ENCODE measurements at regions not wholly inside any gene's neighbourhood (a gene's known extent, or its start where the extent isn't known, plus 50 kb on each side); places are given as distances from the start of the nearest gene placed in this dataset.

DNA sequence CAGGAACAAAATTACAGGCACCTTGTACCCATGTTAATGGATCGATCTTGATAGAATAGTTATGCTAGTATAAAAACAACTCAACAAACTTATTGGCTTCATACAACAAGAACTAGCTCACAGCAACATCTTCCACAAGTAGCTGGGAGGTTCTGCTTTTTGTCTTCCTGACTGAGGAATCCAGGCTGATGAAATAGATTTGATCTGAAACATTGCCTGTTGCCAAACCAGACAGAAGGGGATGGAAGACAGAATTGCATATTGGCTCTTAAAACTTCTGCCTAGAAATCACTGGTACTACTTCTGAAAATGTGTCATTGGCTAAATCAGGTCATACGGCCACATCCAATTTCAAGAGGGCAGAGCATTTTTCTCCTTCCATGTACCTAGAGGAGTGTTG is 267.3 kb downstream of the RFC3 start:
- no peaks in the 10 kb centered on the region for H3K79me2 ChIP-seq (ENCODE audit: control insufficient read depth, insufficient read depth, low read length)
- peaks cover 0 to 8% (median 0%) of the 10 kb centered on the region in 3 donors for H3K9me3 ChIP-seq (ENCODE audit: control extremely low read depth in 1 of 3, control insufficient read depth in 2 of 3, insufficient read depth in 1 of 3, low read length in 2 of 3)
- H2AFZ ChIP-seq (ENCODE audit: insufficient read depth, low read depth, low read length, poor library complexity, severe bottlenecking), result no peak overlapping the region
- TF ChIP-seq CTCF (IDR thresholded peaks at IDR 0.05), result no peak
- TF ChIP-seq EZH2 (IDR thresholded peaks at IDR 0.05; ENCODE audit: borderline replicate concordance, insufficient read depth, low read depth, low read length, poor library complexity, severe bottlenecking), result no peak
- H3K27me3 ChIP-seq (replicated peaks in 1 of 4; ENCODE audit: control extremely low read depth in 1 of 4, control insufficient read depth in 3 of 4, insufficient read depth in 4 of 4, low read length in 3 of 4), result no peaks in the 10 kb centered on the region
- ChIA-PET POLR2A (no interaction called here), CTCF (no interaction called here)
- no peak for ATAC-seq (ENCODE audit: low read depth)
- Mint-ChIP-seq H3K27me3 (no peaks in the 10 kb centered on the region), H3K27ac (no peak overlapping the region), H3K9me3 (ENCODE audit: insufficient read depth) (no peaks in the 10 kb centered on the region), H3K4me3 (no peak overlapping the region), H3K4me1 (no peaks in the 10 kb centered on the region)
- WGBS (ENCODE audit: insufficient coverage), result 100% methylated on average over 1 of the region's 2 CpGs
- intact Hi-C loops (cut with micrococcal nuclease), result no loop called here
- no peak overlapping the region for H3K9ac ChIP-seq (ENCODE audit: low read length)
- H3K27ac ChIP-seq (ENCODE audit: low read length in 2 of 2), result no peak overlapping the region
- no peaks in the 10 kb centered on the region for H3K36me3 ChIP-seq (replicated peaks in 1 of 2; ENCODE audit: control extremely low read depth in 1 of 2, control insufficient read depth in 1 of 2, extremely low read depth in 1 of 2, insufficient read depth in 2 of 2, low read length in 1 of 2)
- no peaks in the 10 kb centered on the region for H3K4me1 ChIP-seq (ENCODE audit: control insufficient read depth in 2 of 2, insufficient read depth in 2 of 2, low read length in 2 of 2)
- H4K20me1 ChIP-seq (ENCODE audit: control insufficient read depth, insufficient read depth, low read length, poor library complexity, severe bottlenecking), result no peaks in the 10 kb centered on the region
- DNase-seq, result no peak
- H3K4me2 ChIP-seq (replicated peaks; ENCODE audit: low read depth, low read length, poor library complexity, severe bottlenecking), result no peak overlapping the region
- H3K4me3 ChIP-seq (ENCODE audit: control extremely low read depth in 1 of 5, extremely low read depth in 1 of 5, insufficient read depth in 1 of 5, low read depth in 2 of 5, low read length in 4 of 5), result no peak overlapping the region

GRCh38 chr13:34086281-34086680 is 268.3 kb downstream of the RFC3 start:
- no peak overlapping the region for H3K4me3 Mint-ChIP-seq
- H3K4me1 Mint-ChIP-seq, result no peaks in the 10 kb centered on the region
- no CpG with 5 or more reads among the region's 2 CpGs for WGBS (ENCODE audit: insufficient coverage)
- Histone ChIP-seq H3K9ac (ENCODE audit: low read length) (no peak overlapping the region), H3K27me3 (replicated peaks in 1 of 4; ENCODE audit: control extremely low read depth in 1 of 4, control insufficient read depth in 3 of 4, insufficient read depth in 4 of 4, low read length in 3 of 4) (peaks cover 0 to 2% (median 0%) of the 10 kb centered on the region in 4 experiments), H4K20me1 (ENCODE audit: control insufficient read depth, insufficient read depth, low read length, poor library complexity, severe bottlenecking) (no peaks in the 10 kb centered on the region), H3K79me2 (ENCODE audit: control insufficient read depth, insufficient read depth, low read length) (no peaks in the 10 kb centered on the region), H2AFZ (ENCODE audit: insufficient read depth, low read depth, low read length, poor library complexity, severe bottlenecking) (no peak overlapping the region), H3K9me3 (ENCODE audit: control extremely low read depth in 1 of 3, control insufficient read depth in 2 of 3, insufficient read depth in 1 of 3, low read length in 2 of 3) (peaks cover 0 to 8% (median 0%) of the 10 kb centered on the region in 3 donors), H3K4me2 (replicated peaks; ENCODE audit: low read depth, low read length, poor library complexity, severe bottlenecking) (no peak overlapping the region), H3K4me1 (ENCODE audit: control insufficient read depth in 2 of 2, insufficient read depth in 2 of 2, low read length in 2 of 2) (no peaks in the 10 kb centered on the region), H3K27ac (ENCODE audit: low read length in 2 of 2) (no peak overlapping the region), H3K36me3 (replicated peaks in 1 of 2; ENCODE audit: control extremely low read depth in 1 of 2, control insufficient read depth in 1 of 2, extremely low read depth in 1 of 2, insufficient read depth in 2 of 2, low read length in 1 of 2) (no peaks in the 10 kb centered on the region), H3K4me3 (ENCODE audit: control extremely low read depth in 1 of 5, extremely low read depth in 1 of 5, insufficient read depth in 1 of 5, low read depth in 2 of 5, low read length in 4 of 5) (no peak overlapping the region)
- no peak for ATAC-seq (ENCODE audit: low read depth)
- no peaks in the 10 kb centered on the region for H3K27me3 Mint-ChIP-seq
- intact Hi-C loops (cut with micrococcal nuclease), result no loop called here
- H3K27ac Mint-ChIP-seq, result no peak overlapping the region
- ChIA-PET CTCF (no interaction called here), POLR2A (no interaction called here)
- no peak for DNase-seq
- H3K9me3 Mint-ChIP-seq (ENCODE audit: insufficient read depth), result no peaks in the 10 kb centered on the region
- TF ChIP-seq CTCF (IDR thresholded peaks at IDR 0.05), result no peak
- no peak for TF ChIP-seq EZH2 (IDR thresholded peaks at IDR 0.05; ENCODE audit: borderline replicate concordance, insufficient read depth, low read depth, low read length, poor library complexity, severe bottlenecking)
